ENCODE measurements at regions not wholly inside any gene's neighbourhood (a gene's known extent, or its start where the extent isn't known, plus 50 kb on each side); places are given as distances from the start of the nearest gene placed in this dataset.
A peak's percentile ranks its signal among the peaks of the same experiment; 100 is the strongest.
"Not testable (repeated sequence)": the region's sequence is repeated elsewhere in the genome, so short reads cannot be mapped to it uniquely, and the experiment has no call there.

GRCh38 chr2:215652388-215652787 is 216.5 kb upstream of the FN1 start:
- DNase-seq: no peak

DNA sequence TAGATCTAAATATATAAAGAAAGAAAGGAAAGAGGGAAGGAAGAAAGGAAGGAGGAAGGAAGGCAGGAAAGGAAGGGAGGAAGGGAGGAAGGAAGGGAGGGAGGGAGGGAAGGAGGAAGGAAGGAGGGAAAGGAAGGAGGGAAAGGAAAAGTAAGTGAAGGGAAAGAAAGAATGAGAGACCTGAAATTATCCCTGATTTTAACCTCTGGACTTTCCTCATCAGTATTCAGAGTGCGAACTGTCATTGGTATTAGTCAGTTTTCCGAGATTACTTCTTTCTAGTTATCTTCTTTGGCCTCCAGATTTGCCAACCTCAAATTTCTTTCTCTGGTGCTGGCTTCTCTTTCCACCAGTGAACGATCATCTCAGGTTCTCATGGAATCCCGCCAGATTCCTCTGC is 215.5 kb upstream of the FN1 start:
- no peak for DNase-seq

GRCh38 chr2:215644233-215644897 is 208.5 kb upstream of the FN1 start:
- DNase-seq: no peak

GRCh38 chr2:215638687-215639086 is 202.8 kb upstream of the FN1 start:
- DNase-seq: no peak

DNA sequence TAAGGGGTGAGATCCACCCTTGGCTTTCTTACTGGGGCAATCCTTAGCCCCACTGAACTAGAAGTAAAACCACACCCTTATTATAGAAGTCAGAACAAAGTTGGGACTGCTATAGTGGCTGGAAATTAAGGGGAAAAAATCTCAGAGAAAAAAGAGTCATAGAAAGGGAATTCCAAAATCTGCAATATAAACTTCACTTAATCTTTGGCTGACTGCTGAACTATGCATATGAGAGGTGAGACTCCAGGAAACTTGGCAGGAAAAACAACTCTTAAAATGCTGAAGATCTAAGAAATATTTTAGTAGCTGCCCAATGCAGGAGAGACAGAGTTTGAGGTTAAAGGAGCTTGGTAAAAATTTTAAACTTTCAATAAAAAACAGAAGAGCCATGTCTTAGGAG is 201.8 kb upstream of the FN1 start:
- DNase-seq: no peak

DNA sequence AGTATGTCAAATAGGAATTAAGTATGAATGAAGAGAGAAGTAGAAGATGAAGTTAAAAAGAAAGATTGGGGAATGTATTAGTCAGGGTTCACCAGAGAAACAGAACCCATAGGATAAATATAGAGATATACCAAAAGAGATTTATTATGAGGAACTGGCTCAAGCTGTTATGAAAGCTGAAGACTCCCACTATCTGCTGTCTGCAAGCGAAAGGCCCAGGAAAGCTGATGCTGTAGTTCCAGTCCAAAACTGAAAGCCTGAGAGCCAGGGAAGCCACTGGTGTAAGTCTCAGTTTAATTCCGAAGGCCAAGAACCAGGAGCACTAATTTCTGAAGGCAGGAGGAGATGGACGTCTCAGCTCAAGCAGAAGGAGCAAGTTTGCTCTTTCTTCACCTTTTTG is 200.9 kb upstream of the FN1 start:
- DNase-seq: peak; percentile 75

DNA sequence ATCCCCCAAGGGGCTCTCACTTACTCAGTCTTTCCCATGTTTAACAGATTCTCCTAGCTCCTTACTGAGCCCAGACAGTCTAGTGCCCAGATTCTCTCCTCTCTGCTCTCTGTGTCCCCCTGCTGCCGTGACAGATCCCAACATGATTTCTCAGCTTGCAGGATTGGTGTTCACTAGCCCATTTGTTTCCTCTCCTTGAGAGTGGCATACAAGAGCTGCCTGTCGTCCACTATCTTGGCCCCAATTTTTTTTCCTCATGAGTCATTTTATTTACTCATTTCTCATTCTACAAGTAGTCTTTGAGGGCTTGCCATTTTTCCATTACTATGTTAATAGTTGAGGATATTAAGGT is 199.9 kb upstream of the FN1 start:
- no peak for DNase-seq

DNA sequence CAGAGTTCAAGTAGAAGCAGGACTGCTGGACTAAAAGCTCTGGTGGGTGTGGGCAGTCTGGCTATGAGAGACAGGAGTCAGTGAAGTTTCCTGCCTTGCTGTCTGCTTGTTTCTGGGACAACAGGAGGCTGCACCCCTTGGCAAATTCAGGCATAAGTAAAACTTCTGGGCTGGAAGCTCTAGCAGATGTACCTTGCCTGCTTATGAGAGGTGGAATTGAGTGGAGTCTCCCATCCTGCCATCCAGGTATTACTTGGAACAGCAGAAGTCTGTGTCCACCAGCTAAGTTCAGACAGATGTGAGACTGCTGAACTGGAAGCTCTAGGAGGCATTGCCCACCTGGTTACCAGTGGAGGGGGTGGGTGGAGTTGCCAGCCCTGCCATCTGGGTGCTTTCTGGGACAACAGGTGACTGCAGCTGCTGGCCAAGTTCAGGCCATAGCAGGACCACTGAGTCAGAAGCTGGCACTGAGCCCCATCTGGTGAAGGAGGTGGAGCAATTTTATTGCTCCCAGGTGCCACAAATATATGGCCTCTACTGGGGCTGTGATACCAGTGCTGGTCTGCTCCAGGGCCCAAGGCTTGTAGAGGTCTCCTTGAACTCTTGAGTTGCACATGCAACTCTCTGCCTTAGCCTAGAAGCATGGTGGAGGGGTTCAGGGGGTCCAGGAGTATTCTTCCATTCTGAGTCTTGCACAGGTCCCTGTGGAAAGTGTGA is 199.4 kb upstream of the FN1 start:
- DNase-seq: no peak

- no peak for DNase-seq
These were observed 197.5 kb upstream of the FN1 start for GRCh38 chr2:215633360-215633759.

DNA sequence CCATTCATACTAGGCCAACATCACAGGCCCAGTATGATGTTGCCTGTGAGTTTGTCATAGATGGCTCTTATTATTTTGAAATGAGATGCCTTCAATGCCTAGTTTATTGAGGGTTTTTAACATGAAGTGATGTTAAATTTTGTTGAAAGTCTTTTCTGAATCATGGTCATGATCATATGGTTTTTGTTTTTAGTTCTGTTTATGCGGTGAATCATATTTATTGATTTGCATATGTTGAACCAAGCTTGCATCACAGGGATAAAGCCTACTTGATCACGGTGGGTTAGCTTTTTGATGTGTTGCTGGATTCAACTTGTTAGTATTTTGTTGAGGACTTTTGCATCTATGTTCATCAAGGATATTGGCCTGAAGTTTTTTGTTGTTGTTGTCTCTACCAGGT is 195.8 kb upstream of the FN1 start:
- peak; percentile 21 for DNase-seq

DNA sequence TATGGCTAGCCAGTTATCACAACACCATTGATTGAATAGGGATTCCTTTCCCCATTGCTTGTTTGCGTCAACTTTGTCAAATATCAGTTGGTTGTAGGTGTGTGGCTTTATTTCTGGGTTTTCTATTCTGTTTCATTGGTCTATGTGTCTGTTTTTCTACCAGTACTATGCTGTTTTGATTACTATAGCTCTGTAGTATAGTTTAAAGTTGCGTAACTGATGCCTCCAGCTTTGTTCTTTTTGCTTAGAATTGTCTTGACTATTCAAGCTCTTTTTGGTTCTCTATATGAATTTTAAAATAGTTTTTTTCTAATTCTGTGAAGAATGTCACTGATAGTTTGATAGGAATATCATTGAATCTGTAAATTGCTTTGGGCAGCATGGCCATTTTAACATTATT is 194.9 kb upstream of the FN1 start:
- not testable (repeated sequence) for DNase-seq

GRCh38 chr2:215627771-215628170 is 191.9 kb upstream of the FN1 start:
- DNase-seq: no peak

DNA sequence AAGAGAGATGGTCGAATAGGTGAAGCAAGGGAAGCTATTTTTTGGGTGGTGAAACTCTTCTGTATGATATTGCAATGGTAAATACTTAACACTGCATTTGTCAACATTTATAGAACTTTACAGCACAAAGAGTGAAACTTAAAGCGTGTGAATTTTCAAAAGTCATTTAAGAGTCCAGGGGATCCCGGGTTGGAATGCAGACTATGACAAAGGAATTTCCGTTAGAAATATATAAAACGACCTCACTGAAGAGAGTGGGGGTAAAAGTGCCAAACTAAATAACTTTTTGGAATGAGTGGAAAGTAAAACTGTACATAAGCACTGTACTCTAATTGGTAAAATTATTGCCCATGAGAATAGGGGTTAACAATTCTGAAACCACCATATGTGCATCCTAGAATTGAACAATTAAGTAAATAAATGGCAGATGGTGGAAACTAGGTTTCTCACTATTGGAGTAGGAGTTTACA is 191.0 kb upstream of the FN1 start:
- no peak for DNase-seq

DNA sequence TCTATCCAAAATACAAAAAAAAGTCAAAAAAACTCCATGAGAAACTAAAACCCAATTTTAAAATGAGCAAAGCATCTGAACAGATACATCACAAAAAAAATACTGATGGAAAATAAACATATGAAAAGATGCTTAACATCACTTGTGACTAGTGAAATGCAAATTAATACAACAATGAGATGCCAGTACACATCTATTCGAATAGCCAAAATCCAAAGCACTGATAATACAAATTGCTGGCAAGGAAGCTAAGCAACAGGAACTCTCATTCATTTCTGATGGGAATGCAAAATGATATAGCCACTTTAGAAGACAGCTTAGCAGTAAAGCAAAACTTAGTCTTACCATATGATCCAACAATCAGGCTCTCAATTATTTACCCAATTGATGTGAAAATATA is 190.2 kb upstream of the FN1 start:
- no peak for DNase-seq

DNA sequence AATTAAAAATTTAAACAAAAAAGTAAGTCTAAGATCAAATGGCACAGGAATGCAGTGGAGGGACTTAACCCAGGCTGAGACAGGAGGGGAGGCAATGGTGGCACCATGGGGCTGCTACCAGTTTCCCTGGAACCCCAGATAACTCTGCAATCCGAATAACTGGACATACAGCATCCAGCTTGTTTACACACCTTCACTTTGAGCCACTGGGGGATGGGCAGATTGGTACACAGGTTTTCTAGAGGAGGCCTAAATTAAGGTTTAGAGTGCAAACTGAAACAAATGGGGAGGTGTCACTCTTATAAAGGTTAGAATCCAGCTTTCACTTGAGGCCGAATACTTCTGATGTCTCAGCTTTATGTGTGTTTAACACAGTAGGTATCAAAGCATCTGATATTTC is 189.3 kb upstream of the FN1 start:
- DNase-seq: no peak

DNA sequence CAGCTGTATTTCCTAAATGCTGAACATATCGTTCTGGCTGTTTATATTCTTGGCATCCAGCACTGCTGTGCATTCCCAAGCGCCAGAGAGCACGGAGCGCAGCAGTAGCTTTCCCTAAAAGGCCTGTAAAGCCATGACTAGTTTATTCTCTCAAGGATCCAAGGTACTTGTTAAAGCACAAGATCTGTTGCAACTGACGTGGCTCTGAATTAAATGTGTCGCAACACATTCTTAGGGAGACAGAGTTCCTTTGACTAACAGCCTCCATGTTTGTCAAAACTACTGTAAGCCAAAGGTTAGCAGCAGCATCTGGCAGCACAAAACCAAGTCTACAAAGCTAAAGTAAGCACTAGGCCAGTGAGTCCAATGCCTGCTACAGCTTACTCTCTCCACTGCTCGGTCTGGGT is 188.6 kb upstream of the FN1 start:
- DNase-seq: peak; percentile 50

DNA sequence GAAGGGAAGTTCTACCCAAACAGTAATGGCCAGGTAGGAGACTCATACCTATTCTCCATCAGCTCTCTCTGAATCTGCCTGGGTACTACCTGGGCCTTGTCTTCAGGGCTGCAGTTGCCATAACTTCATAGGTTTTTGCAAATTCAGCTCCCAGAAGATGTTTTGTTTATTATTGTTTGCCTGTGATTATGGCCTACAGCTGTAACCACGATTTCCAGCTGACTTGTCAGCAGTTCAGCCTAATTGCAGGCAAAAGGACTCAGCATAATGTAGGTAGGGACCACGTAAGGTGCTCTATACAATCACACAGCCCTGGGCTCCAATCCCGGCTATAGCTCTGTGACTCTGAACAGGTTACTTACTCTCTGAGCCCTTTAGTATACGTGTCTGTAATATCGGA is 187.0 kb upstream of the FN1 start:
- DNase-seq: no peak

GRCh38 chr2:215621381-215621780 is 185.5 kb upstream of the FN1 start:
- DNase-seq: no peak

- DNase-seq: no peak
These were observed 184.7 kb upstream of the FN1 start for GRCh38 chr2:215620528-215620927.

DNA sequence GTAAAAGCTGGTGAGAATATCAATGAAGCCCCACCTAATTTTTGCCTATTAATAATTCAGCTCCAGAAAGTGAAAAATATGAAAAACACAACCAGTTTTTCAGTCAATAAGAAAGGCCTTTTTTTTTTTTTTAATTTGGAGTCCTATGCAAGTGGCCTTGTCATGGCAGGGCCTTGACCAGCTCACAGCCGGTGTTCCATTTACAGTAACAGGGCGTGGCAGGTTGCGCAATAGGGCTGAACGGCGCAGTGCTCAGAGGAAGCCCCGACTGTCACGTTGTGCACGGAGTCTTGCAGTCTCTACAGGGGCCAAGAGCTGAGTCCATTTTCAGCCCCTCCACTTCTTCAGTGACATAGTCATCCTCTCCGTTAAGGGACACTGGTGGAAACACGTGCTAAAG is 184.1 kb upstream of the FN1 start:
- DNase-seq: peak; percentile 77

DNA sequence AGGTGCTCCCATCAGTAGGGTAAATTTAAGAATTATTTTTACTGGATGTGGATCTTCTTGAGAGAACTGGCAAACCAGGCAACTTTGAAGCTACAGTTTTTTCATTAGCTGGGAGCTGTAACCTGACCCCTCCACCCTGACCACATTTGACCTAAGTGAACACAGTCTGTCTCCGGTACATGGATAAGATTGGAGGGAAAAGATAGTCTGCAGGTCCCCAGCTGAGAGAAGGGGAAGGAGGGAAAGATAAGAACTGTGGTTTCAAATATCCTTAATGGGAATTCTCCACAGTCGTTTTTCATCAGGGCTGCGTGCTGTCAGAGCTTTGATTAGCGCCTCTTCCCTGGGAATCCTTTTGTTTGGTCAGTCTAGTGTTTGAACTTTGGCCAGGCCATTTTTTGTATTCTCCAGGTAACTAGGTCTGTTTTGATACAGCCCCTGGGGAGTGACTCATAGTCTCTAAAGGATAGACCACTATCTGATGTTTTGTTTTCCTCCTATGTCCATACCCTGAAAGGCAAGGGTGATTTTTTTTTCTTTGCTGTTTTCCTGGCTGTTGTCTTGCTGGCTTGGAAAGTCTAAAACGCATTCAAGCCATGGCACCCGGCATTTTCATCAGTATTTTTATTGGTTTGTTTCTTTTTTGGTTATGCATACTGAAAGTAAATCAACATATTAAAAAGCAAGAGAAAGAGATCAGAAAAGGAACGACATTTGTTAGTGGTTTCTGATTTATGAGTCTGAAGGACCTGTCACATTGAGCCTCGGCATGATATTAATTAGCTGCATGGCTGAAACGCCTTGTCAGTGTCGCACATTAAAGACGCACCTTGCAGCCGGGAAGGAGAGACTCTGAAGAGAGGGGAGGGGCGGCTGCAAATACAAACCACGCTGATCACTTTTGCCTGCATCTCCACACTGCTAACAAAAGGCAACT is 183.4 kb upstream of the FN1 start:
- no peak for DNase-seq

- no peak for DNase-seq
These were observed 182.3 kb upstream of the FN1 start for GRCh38 chr2:215618145-215618544.

- no peak for DNase-seq
These were observed 181.4 kb upstream of the FN1 start for GRCh38 chr2:215617060-215617824.
